C4-2B (cell line): ENCODE measurements at regions not wholly inside any gene's neighbourhood (a gene's known extent, or its start where the extent isn't known, plus 50 kb on each side); places are given as distances from the start of the nearest gene placed in this dataset.

Experiments used
- ZFX ChIP-seq: fragments of 450-650 bp; IDR thresholded peaks from 2 replicates; pipeline ENCODE4 v1.6.1; 2017
- TF ChIP-seq, protein P1 (sequence below): fragments of 450-650 bp; conservative IDR thresholded peaks from 2 replicates; pipeline ENCODE4 v1.5.1; 2017; ENCODE audit warnings: mild to moderate bottlenecking

DNA sequence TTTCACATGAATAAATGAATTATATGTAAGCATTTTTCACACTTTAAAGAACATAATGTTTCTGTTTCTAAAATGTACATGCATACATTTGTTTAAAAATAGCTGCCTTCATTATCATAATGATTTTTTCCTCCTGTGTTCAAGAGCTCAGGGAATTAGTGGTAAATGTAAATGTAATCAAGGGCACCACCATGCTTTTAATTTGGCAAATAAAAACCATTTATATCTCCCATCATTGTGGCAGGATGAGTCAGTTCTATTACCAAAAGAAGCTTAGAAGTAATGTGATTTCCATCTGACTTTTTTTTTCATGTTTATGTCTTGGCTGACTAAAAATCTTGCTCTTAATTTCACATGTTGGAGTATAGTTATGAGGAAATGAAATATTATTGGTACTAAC lies 176.1 kb downstream of the GXYLT1 start:
- TF ChIP-seq, protein P1, sequence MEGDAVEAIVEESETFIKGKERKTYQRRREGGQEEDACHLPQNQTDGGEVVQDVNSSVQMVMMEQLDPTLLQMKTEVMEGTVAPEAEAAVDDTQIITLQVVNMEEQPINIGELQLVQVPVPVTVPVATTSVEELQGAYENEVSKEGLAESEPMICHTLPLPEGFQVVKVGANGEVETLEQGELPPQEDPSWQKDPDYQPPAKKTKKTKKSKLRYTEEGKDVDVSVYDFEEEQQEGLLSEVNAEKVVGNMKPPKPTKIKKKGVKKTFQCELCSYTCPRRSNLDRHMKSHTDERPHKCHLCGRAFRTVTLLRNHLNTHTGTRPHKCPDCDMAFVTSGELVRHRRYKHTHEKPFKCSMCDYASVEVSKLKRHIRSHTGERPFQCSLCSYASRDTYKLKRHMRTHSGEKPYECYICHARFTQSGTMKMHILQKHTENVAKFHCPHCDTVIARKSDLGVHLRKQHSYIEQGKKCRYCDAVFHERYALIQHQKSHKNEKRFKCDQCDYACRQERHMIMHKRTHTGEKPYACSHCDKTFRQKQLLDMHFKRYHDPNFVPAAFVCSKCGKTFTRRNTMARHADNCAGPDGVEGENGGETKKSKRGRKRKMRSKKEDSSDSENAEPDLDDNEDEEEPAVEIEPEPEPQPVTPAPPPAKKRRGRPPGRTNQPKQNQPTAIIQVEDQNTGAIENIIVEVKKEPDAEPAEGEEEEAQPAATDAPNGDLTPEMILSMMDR: no peak
- TF ChIP-seq ZFX: no peak
